Right lobe of liver (tissue), 6 donors: ENCODE measurements at regions not wholly inside any gene's neighbourhood (a gene's known extent, or its start where the extent isn't known, plus 50 kb on each side); places are given as distances from the start of the nearest gene placed in this dataset.

Experiments used
- ATAC-seq, 4 donors: fragments of 200-7000 bp; cut with Tn5 transposase; one replicate each; pipeline ENCODE4 v1.9.1; 2020; ENCODE audit warnings: mild to moderate bottlenecking in 4 of 4, moderate library complexity in 4 of 4
- DNase-seq, 3 donors: peaks; one replicate each; pipeline ENCODE4 v3.0.0-alpha.2; 2020
- H3K27ac ChIP-seq, 3 donors: fragments of 200-600 bp; one replicate each; pipeline ENCODE4 v1.8.0; 2022
- H3K27me3 ChIP-seq, 2 donors: fragments of 200-600 bp; one replicate each; pipeline ENCODE4 v1.8.0; 2022
- H3K36me3 ChIP-seq, 4 donors: fragments of 200-600 bp; sonication (generic) in 1 of 4; one replicate each; pipeline versions ENCODE4 v1.5.1 to v1.8.0; 2017 to 2022; ENCODE audit warnings: control low read depth in 1 of 4
- H3K4me1 ChIP-seq, 4 donors: fragments of 200-600 bp; sonication (generic) in 1 of 4; one replicate each; pipeline versions ENCODE4 v1.5.1 to v1.8.0; 2017 to 2022; ENCODE audit warnings: control low read depth in 1 of 4
- H3K4me3 ChIP-seq, 3 donors: fragments of 200-600 bp; one replicate each; pipeline ENCODE4 v1.8.0; 2022
- H3K9me3 ChIP-seq, 4 donors: fragments of 200-600 bp; sonication (generic) in 1 of 4; one replicate each; pipeline versions ENCODE4 v1.5.1 to v1.8.0; 2017 to 2022; ENCODE audit warnings: control low read depth in 1 of 4
- CTCF ChIP-seq, 4 donors: fragments of 200-600 bp in 3 of 4; fragments of 450-650 bp in 1 of 4; IDR thresholded peaks; one replicate each; pipeline versions ENCODE4 v1.5.1 to v1.8.0; 2016 to 2022; ENCODE audit warnings: antibody characterized with exemption in 4 of 4, mild to moderate bottlenecking in 2 of 4
- POLR2A ChIP-seq: fragments of 450-650 bp; IDR thresholded peaks from one replicate; pipeline ENCODE4 v1.6.1; 2017; ENCODE audit warnings: antibody characterized with exemption, mild to moderate bottlenecking
- WGBS: methylation state at CpG from one replicate; pipeline ENCODE4 v1.1.6; 2018; ENCODE audit warnings: low coverage, low lambda C conversion rate; ENCODE audit not compliant: insufficient coverage; ENCODE audit errors: missing lambda C conversion rate; 5-methylcytosine and 5-hydroxymethylcytosine counted together
- intact Hi-C, 2 donors: fragments of 100-400 bp; cut with DNase I; formaldehyde crosslinking; loops; one replicate each; pipeline versions ENCODE4 v1.11.2 to v1.14.1; 2022
- donor health status: DM: no; HTN: yes; CAD: no.
- donor health status: DM: no; HTN: no; CAD: no.
- donor health status: DM: no; HTN: no; CAD: no.
- donor health status: DM: no; HTN: yes; CAD: no.
- donor health status: DM: no; HTN: yes; CAD: no.

- no peaks in the 10 kb centered on the region for H3K9me3 ChIP-seq
- no peaks in the 10 kb centered on the region for H3K27me3 ChIP-seq
- DNase-seq (no peak), ATAC-seq (no peak)
- no peaks in the 10 kb centered on the region for H3K4me1 ChIP-seq
- WGBS = no CpG with 5 or more reads among the region's 4 CpGs
- H3K4me3 ChIP-seq = no peak overlapping the region
- intact Hi-C loops = no loop called here
- TF ChIP-seq CTCF (IDR thresholded peaks at IDR 0.05) (no peak), POLR2A (no peak)
- H3K36me3 ChIP-seq = no peaks in the 10 kb centered on the region
- H3K27ac ChIP-seq = no peak overlapping the region
Measured at GRCh38 chr3:80870476-80871041, 890.9 kb downstream of the GBE1 start.

- H3K27me3 ChIP-seq = no peaks in the 10 kb centered on the region
- DNase-seq (no peak), ATAC-seq (no peak)
- no peak overlapping the region for H3K27ac ChIP-seq
- TF ChIP-seq CTCF (IDR thresholded peaks at IDR 0.05) (no peak), POLR2A (no peak)
- H3K36me3 ChIP-seq = no peaks in the 10 kb centered on the region
- H3K4me3 ChIP-seq = no peak overlapping the region
- intact Hi-C loops = no loop called here
- WGBS = 71% methylated on average over 1 of the region's 1 CpG
- no peaks in the 10 kb centered on the region for H3K4me1 ChIP-seq
- H3K9me3 ChIP-seq = no peaks in the 10 kb centered on the region
Measured at GRCh38 chr3:80855482-80855881, 906.0 kb downstream of the GBE1 start.

GRCh38 chr3:80836395-80836794 is 925.0 kb downstream of the GBE1 start:
- DNase-seq (no peak), ATAC-seq (no peak)
- Histone ChIP-seq H3K27ac (no peak overlapping the region), H3K27me3 (no peaks in the 10 kb centered on the region), H3K4me3 (no peak overlapping the region), H3K9me3 (no peaks in the 10 kb centered on the region), H3K4me1 (no peaks in the 10 kb centered on the region), H3K36me3 (no peaks in the 10 kb centered on the region)
- intact Hi-C loops = no loop called here
- TF ChIP-seq CTCF (IDR thresholded peaks at IDR 0.05) (no peak), POLR2A (no peak)
- 30% methylated on average over 2 of the region's 2 CpGs for WGBS

GRCh38 chr3:80807577-80807976 is 953.9 kb downstream of the GBE1 start:
- ATAC-seq (no peak), DNase-seq (no peak)
- 59% methylated on average over 4 of the region's 4 CpGs for WGBS

More at GRCh38 chr3:80807577-80807976, 953.9 kb downstream of the GBE1 start:
- TF ChIP-seq CTCF (IDR thresholded peaks at IDR 0.05) (no peak), POLR2A (no peak)
- Histone ChIP-seq H3K36me3 (no peaks in the 10 kb centered on the region), H3K9me3 (no peaks in the 10 kb centered on the region), H3K4me1 (no peaks in the 10 kb centered on the region), H3K27me3 (no peaks in the 10 kb centered on the region), H3K27ac (no peak overlapping the region), H3K4me3 (no peak overlapping the region)
- intact Hi-C loops = no loop called here
